ENCODE measurements at regions not wholly inside any gene's neighbourhood (a gene's known extent, or its start where the extent isn't known, plus 50 kb on each side); places are given as distances from the start of the nearest gene placed in this dataset.

GRCh38 chr20:10902174-10902573, 228.4 kb upstream of the JAG1 start:
- TF ChIP-seq CTCF (conservative IDR thresholded peaks at IDR 0.05; ENCODE audit: low read length) (no peak), EZH2phosphoT487 (IDR thresholded peaks at IDR 0.05; ENCODE audit: borderline replicate concordance, low read depth, low read length) (no peak)
